ENCODE measurements at regions not wholly inside any gene's neighbourhood (a gene's known extent, or its start where the extent isn't known, plus 50 kb on each side); places are given as distances from the start of the nearest gene placed in this dataset.

DNA sequence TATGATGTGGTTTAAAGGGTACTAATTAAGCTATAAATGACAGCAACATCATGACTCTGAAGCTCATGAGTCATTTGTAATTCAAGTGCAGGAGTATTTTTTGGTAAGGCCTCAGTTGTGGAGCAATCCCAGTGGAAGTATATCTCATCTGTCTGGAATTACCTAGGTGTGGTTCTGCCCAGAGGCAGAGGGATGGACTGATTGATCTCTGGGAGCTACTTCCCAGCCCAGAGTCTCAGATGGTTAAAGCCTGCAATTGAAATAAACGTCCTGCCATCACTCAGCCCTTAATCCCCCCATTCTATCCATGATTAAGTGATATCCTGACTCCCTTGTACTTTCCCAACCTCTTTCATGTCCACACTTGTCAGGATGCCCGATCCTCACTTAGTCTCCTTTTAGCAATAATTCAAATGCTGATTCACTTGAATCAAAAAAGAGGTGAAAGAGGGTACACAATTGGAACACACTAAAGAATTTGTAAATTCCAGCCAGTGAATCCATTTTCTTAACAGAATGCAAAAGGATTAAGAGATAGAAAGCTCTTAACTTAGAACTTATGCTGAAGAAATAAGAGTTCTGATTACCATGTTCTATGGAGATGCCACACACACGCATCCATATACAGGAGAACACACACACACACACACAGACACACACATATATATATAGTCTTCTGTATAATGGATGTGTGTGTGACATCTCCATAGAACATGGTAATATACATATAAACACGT lies 664.4 kb downstream of the NYAP2 start:
- DNase-seq, result no peak

DNA sequence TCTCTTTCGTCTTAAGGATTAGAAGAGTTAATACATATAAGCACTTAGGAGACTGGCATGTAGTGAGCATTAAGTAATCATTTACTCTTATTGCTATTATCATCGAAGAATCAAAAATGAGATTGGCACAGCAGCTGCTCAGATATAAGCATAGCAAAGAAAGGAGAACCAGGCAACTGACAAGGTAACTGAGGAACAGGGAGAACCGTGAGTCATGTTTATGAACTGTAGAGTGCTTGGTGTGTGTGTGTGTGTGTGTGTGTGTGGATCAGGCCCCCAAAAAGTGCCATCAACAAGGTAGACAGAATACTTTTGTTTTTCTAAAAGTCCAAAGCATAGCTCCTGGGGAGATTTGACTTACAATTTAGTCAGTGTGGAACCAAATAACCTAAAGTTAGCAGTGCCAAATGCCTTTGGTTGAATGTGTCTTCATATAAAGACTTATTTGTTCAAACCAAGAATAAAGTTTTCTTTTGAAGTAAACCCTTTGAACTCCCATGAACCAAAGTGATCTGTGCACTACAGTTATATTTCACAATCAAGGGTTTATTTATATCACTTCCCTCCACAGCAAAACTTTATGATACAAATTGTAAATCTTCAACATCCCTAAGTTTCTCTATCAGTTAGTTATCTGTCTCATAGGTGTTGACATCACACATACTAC lies 660.6 kb downstream of the NYAP2 start:
- DNase-seq, result no peak

DNA sequence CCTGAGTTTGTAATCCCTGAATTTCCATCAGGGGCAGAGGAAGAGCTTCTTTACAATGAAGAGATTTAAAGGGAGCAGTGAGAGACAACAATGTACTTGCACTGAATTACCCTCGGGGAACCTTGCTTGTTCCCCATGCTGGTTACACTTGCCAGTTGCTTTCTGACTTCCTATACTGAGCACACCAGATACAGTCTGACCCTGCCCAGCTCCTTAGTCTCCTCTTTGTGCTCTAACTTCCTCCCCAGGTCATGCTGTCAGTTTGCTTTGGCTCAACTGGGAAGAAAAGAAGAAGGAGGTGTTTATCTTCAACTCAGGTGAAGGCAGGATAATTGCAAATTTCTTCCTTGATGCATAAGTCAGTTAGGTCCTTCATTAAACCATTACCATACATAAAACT lies 658.4 kb downstream of the NYAP2 start:
- no peak for DNase-seq

DNA sequence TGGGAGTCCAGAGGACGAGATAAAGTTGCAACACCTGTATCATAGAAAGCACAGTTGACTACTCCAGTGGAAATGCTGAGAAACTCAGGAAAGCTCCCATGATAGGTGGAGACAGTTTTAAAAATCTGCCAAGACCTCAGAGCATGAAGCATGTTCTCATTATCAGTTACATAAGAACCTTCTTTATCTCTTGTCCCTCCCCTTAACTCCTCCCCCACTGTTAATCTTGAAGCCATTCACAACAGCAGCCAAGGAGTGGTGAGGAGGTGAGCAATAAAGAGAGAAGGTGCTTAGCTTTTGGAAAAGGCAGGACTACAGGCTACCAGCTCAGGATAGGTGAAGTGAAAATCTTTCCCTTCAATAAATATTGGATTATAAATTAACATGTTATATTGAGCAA lies 657.9 kb downstream of the NYAP2 start:
- no peak for DNase-seq

DNA sequence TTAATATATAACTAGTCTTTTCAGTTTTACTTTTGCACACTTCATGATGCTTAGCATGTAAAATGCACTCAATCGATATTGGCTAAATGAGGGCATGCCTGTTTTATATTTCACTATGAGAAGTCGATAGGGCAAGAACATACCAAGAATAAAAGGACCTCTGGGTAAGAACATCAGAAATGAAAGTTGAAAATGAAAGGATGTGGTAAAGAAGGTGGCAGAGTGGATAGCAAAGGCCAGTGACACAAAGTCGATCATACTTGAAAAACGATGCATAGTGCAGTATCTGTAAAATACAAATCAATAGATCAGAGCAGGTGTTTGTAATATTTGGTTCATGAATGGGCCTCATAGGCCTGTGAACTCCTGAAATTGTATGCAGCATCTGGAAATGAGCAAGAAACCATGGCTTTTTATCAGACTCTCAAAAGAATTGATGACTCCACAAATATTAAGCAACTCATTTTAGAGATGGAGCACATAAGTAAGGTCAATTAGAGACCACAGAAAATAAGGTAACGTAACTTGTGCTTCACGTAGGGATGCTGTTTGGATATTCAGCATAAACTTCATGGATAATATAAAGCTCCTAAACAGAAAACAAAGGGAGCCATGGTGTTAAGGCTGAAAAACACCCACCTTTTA lies 653.4 kb downstream of the NYAP2 start:
- DNase-seq, result no peak

DNA sequence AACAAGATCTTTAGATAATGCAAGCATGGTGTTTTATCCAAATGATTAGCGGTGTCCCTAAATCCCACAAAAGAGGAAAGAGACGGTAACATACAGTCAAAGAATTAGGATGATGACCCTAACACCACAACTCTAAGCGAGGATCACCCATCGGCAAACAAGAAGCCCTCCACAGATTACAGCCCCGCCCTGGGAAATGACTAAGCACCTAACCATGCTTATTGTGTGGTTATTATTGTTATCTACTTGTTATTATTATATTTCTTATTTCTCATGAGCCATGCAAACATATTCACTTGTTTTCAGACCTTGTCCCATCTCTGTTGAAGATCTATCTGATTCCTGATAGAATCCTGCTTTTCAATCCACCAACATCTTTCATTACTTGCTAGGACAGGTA lies 651.3 kb downstream of the NYAP2 start:
- no peak for DNase-seq

DNA sequence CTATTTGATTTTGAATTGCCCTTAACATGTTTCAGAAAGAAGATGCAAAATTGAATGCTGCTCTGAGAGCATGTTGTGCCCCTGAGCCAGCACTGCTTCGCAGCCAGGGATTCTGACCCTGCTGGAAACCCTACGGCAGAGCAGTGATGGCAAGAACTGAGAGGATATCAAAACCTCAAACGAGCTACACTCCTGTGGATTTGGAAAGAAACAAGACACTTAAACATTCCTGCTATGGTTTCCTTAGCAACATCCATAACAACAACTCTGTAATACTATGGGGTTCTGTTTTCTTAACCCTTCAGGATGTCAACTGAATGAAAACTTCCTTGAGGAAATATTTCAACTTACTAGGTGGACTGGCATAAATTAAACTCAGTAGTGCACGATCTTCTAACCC lies 649.1 kb downstream of the NYAP2 start:
- no peak for DNase-seq

DNA sequence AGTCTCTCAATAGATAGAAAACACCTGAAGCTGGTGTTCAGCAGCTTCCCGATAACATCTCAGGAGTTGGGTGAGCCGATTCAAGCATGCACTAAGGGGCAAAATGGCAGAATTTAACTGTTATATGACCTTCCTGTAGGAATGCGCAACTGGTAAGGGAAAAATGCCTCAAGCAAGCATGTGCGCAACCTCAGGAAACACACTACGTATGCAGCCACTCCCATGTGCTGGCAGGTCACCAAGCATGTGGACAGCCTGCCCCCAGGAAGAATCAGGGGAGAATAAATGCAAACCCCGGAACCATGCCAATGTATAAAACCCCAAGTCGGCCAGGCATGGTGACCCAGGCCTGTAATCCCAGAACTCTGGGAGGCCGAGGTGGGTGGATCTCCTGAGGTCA lies 645.6 kb downstream of the NYAP2 start:
- DNase-seq, result no peak

DNA sequence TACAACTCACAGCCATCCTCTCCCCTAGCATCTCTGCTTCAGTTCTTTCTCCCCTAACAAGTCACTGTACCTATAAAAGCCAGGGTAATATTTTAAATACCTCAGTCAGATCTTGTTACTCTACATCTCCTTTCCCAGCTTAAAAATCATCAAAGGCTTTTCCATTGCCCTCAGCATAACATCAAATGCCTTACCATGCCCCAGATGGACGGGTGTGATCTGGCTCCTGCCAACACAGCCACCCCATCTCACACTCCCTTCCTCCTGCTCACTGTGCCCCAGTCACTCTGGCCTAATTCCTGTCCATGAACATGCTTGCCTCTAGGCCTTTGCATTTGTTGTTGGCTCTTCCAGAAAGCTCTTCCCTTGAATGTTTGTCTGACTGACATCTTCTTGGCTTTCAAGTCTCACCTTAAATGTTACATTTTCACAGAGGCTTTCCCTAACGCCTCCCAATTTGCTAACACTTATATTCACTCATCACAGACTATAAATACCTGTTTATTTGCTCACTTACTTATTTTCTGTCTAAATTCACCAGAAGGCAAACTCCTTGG lies 640.9 kb downstream of the NYAP2 start:
- DNase-seq, result no peak

DNA sequence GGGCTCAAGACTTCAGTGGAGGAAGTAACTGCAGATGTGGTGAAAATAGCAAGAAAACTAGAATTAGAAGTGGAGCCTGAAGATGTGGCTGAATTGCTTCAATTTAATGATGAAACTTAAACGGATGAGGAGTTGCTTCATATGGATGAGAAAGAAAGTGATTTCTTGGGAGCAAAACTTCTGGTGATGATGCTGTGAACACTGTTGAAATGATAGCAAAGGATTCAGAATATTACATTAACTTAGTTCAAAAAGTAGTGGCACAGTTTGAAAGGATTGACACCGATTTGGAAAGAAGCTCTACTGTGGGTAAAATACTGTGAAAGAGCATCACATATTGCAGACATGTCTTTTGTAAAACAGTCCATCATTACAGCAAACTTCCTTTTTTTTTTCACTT lies 638.0 kb downstream of the NYAP2 start:
- no peak for DNase-seq

DNA sequence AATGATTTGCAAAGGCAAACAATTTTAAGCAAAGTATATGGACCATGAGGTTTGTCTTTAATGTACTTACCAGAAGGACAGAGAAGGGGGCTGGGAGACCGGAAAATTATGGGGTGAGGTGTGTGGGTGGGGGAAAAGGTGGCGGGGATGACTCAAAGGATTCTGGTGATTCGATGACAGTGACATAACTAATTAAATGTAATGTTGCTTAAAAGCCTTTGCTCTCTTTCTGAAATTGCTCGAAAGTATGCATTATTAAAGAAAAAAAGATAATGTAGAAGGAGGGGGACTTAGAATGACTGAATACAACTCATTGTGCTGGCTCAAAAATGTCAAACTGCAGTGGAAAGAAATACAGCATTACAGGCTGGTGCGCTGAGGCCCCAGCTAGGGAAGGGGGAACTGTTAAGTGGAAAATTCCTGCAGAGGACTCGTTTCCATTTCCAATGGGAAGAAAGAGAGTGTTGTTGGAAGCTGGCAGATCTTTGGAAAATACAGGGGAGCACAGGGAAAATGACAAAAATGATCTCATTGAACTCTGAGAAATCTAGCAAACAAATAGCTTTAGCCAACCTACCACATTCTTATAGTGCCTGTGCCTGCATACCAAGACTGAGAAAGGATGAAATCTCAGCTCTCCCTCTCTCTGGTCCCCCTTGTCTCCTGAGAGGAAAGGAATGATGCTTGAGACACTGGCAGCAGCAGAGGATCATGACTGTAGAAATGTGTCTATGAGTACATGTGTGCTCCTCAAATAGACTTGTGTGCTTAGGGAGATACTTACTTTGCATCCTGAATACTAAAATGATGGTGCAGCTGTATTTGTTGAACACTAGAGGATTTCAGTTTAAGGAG lies 632.4 kb downstream of the NYAP2 start:
- DNase-seq, result peak; percentile 54

DNA sequence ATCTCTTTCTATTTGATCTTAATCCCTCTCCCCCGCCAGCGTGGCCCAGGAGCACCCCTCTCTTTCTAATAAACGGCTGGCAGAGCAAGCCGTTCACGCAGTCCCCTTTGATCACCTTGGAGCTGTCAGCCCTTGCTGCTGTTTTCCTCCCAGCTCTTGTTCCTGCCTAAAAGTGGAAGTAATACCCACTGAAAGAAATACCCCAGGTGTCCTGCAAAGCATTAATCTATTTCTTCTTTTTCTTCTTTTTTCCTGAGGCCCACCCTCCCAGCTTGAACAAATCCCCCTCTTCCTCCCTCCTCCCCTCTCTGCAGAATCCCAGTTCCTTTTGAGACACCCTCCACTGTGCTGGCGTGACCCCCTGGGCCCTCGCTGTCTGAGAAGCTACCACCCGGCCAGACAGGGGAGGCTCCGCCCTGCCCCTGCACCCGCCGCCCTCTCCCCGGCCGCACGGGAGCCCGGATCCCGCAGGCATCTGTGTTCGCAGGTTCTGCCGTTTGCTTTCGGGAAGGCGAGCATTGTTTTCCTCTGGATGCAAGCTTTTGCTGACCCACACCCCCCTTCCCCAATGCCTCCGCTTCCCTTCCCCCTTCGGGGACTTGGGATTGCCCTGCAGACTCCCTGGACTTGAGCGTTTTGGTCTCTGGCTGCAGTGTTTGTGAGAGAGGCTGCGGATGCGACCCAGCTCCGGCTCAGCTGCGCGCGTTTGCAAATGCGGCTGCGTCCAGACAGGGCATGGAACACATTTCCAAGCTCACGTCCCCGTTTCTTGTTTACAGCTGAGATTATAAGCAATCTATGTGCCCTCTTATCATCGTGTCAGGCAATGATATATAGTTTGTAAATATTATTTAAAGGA lies 631.5 kb downstream of the NYAP2 start:
- peak; percentile 39 for DNase-seq

DNA sequence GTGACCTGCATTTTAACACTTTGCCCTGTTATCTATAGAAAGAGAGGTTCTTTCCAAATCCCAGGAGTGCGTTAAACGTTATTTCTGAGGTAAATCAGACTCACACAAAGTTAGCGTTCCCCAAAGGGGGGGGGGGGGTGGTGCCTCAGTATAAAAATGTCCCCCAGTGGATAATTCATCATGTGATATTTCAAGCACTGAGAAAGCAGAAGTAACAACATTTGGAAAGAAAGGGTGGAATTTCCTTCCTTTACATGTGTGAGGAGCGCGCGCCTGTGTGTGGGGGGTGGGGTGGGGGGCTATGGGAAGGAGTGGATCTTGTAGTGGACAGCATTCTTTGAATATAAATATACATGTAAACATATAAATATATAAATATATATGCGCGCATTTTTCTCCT lies 630.9 kb downstream of the NYAP2 start:
- no peak for DNase-seq

DNA sequence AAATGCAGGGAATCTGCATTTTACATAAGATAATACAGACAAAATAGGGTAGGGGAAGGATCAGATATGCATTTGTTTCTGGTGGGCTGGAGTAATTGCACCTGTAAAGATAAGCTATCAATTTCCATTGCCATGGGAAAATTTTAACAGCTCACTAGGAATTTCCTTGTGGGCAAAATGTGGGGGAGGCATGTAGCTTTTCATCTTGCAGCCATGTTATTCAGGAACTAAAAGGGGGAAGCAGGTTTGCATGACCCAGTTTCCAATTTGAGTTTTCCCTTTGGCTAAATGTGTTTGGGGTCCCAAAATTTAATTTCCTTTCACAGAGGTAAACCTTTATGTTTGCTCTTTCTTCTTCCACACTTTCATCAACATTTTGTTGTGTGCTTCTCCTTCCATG lies 624.4 kb downstream of the NYAP2 start:
- DNase-seq, result no peak

DNA sequence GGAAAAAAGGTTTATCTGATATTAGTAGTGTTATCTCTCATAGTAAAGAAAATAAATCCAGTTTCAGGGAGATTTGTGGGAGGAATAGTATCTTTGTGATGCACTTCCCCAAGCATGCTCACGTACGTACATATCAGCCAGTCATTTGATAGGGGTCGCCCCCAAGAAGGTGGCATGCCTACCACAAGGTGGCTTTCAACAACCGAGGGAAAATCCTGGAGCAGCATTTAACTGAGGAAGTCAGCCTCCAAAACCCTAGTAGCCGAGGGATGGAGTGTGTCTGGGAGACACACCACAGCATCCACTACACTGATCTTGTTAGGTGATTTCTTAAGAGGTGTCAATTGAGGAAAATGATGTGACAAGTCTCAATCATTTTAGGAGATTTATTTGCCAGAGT lies 623.9 kb downstream of the NYAP2 start:
- DNase-seq, result no peak

DNA sequence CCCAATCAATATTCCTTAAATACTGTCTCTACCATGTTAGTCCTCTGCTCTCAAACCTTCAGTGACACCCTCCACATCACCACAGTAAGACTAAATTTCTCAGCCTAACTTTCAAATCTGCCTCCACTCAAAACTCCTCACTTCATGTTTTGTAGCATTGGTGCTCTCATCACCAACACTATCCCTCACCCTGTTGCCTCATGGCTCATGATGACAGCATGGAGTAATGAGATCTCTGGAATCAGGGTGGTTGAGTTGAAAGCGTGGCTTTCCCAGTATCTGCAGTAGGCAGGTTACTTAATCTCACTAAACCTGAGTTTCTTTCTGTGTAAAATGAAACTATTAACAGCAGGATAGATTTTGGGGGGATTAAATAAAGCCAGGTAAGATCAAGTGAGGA lies 621.4 kb downstream of the NYAP2 start:
- no peak for DNase-seq

DNA sequence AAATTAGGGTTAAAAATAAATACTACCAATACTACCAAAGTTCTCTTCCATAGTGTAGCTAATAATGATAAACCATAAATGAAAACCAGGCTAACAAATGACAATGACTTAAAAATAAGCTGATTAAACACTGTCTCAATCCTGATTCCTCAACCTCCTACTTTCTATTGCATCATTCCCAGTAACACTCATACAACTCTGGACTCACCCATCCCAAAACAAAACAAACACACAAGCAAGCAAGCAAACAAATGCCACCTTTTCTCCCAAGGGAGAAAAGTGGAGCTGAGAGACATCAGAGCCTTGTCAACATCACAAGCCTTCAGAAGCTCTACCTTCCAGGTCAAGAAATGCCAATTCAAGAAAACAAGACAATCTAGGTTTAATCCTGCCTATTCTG lies 620.7 kb downstream of the NYAP2 start:
- DNase-seq, result no peak

DNA sequence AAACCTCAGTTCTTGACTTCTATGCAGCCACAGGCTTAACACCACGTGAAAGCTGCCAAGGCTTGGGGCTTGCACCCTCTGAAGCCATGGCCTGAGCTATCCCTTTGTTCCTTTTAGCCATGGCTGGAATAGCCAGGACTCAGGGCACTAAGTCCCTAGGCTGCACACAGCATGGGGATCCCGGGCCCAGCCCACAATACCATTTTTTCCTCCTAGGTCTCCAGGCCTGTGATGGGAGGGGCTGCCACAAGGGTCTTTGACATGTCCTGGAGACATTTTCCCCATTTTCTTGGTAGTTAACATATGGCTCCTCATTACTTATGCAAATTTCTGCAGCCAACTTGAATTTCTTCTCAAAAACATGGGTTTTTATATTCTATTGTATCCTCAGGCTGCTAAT lies 619.1 kb downstream of the NYAP2 start:
- no peak for DNase-seq

DNA sequence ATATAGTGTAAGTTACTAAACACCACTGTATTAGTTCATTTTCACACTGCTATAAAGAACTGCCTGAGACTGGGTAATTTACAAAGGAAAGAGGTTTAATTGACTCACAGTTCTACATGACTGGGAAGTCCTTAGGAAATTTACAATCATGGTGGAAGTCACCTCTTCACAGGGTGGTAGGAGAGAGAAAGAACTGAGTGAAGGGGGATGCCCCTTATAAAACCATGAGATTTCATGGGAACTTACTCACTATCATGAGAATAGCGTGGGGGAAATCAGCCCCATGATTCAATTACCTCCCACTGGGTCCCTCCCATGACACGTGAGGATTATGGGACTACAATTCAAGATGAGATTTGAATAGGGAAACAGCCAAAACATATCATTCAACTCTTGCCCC lies 618.0 kb downstream of the NYAP2 start:
- no peak for DNase-seq

DNA sequence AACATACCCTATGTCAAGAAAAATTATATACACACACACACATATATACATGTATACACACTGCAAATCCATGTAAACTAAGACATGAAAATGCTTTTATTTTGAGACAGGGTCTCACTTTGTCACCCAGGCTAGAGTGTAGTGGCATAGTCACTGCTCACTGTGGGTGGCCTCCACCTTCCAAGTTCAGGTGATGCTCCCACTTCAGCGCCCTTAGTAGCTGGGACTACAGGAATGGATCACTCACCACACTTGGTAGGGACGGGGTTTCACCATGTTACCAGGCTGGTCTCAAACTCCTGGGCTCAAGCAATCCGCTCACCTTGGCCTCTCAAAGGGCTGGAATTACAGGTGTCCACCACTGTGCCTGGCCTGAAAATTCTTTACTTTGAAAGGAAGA lies 617.6 kb downstream of the NYAP2 start:
- DNase-seq, result no peak

DNA sequence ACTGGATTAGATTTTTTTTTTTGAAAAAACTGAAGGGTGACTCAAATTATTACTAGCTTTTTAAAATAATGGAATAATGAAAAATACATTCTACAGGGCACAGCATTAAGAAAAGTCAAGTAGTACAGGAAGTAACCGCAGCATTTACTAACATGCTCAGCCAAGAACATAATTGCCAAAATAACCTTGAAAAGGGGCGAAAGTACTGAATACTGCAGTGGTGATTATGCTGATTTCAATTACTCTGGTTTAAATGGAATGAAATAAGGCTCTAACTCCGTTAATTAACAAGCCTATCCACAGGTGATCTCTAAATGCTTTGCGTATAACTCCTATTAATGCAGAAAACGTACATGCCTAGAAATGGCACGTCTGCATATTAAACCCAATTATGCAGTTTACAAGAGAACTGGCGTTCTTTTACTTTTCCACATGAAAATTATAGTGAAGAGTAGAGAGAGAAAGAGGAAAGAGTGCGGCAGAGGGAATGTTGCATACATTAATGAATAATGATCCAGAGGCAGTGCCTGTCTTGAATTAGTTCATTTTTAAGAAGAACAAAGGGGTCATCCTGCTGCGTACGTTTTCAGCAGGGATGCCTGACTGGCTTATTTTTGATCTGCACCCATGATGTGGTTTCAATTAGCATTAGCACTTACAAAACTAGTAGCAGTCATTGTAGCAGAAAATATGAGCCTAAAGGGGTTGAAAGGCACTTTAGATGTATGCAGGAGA lies 612.4 kb downstream of the NYAP2 start:
- no peak for DNase-seq
